ENCODE measurements at regions not wholly inside any gene's neighbourhood (a gene's known extent, or its start where the extent isn't known, plus 50 kb on each side); places are given as distances from the start of the nearest gene placed in this dataset.
"Not testable (repeated sequence)": the region's sequence is repeated elsewhere in the genome, so short reads cannot be mapped to it uniquely, and the experiment has no call there.

DNA sequence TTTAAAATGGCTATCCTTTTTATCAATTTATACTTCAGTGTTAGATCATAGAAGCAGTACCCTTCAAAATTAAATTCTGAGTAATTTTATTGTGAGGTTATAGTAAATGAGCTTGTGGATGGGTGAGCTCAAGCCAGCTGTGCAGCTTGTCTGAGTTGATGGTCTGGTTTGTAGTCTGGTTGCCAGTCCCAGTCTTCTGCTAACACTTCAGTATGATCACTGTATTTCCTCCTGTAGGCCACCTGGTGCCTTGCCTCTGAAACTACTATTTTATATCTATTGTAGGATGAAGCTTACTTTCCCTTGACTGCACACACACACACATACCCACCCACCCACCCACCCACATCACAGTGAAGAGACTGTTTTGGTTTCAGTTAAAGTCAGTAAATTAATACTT, 496.4 kb downstream of the PCNX1 start:
- DNase-seq, result peak; percentile 27 to 30

GRCh38 chr14:71405676-71406075, 498.4 kb downstream of the PCNX1 start:
- no peak for DNase-seq

DNA sequence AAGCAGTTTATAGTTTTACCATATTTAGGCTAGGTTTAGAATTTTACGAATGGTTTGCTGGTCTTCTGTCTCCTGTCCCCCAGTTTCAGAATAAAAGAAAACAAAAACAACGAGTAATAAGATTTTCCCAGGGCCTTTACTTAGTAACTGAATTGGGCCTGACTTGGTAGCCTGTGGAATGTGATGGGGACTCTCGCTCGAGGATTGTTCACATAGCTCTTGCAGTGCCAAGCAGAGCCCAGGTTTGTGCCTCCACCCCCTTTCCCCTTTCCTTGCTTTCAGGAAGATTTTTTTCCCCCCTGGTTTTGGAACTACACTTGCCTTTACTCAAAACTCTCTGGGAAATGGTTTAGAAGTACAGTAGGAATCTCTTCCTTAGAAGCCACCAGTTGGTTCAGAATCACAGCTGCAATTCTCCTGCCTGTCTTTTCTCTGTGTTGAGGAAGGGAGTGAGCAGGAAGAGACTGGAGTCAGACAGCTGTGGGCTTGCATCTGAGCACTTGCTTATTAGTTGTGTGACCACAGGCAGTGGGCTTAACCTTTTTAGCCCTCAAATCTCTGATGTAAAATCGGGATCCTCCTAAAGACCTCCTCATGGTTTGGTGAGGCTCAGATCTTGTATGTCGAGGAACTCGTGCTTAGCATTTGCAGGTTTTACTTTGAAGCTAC, 501.2 kb downstream of the PCNX1 start:
- no peak for DNase-seq

- no peak for DNase-seq
Observed at GRCh38 chr14:71410578-71411284, 503.5 kb downstream of the PCNX1 start.

DNA sequence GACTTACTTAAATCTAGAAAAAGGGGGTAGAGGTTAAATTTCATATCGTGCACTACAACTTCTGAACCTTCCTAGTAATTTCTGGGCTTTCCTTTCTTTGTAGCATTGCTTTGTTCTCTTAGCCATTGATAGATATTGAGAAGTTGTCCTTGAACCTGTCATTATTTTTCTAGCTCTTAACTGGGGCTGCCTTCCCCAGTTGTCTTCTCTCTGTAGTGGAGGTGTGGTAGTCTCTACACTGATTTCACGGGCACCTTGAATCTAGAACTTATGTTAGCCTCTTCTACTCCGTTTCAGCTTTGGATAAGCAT, 504.0 kb downstream of the PCNX1 start:
- no peak for DNase-seq

DNA sequence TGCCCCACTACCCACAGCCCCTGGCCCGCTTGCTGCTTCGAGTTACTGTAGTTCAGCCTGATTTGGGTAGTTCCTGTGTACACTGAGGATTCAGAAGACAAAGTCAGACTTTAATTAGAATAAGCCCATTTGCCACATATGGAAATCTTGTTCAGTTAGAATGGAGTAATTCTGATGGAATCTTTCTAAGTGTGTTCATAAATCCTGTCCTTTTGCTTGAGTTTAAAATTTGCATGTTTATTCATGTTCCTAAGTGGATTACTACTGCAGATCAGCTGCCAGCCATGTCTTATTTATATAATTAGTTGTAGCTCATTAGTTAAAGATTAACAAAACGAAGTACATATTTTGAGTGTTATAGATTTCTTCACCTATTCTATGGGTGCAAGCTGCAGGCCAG, 504.5 kb downstream of the PCNX1 start:
- DNase-seq, result no peak

DNA sequence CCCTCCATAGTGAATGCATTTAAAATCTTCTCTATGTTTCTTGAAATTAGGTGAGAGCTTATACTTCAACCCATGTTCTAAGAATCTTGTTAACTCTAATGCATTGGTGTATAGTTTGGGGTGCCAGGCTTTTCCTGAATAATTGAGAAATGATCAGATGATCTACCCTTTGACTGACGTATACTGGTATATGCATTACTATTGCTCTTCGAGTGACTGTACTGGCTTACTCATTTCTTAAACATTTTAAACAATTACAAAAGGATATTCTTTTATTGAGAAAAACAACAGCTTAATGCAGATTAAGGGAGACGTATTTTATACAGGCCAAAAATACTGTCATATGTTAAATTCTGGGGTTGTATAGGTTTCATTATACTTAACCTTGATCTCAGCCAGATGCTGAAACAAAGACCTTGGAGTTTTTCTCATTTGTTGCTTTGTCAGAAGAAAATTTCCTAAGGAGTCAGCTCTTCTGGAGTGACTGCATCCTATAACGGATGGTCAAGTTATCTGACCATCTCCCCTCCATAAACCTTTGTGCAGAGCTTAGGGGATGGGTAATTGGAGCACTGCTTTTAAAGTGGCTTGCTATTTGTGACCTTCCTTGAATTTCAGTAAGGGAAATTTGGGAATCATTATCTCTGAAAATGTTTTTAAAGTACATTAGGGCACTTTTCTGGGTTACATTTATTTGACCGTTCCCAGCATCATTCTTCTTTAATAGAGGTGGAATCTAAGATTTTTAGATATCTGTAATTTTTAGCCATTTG, 507.6 kb downstream of the PCNX1 start:
- DNase-seq, result no peak

DNA sequence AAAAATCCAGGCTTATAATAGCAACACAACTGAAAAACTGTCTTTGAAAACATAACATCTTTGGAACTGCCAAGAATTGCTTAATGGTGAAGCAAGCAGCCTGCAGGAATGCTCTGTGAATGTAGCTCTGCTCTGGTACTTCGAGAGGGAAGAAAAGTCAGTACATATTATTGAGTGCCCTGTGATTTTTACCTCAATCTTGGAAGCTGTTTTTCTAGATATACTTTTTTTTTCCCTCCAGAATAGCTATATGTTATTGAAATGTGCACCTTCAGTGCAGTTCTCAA, 508.1 kb downstream of the PCNX1 start:
- no peak for DNase-seq

- DNase-seq, result no peak
Observed at GRCh38 chr14:71416392-71416791, 509.1 kb downstream of the PCNX1 start.

DNA sequence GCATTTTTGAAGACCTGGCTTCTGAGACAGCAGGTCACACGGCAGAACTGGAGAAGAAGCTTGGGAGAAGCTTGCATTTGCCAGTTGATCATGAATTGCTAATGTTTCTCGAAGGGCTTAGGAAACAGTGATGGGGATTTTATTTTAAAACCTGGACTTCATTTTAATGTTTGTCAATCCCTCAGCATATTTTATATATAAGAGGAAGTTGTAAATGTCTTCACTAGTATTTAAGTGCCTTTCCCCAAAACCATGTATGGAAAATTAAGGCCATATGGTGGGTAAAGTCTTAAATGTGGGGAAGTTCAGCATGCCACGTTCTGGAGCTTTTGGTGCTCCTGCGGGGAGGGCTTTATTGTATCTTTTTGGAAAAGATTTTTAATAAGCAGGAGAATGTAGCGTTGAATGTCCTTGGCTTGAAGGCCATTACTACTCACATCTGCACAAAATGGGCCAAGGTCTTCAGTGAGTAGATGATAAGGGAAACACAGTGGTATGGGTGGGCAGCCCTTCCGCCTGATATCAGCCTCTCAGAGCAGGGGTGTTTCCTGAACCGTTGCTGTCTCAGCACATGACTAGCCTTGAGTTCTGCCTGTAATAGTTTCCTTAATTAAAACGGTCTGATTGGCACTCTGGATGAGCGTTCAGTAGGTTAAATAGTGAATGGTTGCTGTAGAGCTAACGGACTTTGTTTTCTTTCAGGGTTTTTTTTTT, 511.4 kb downstream of the PCNX1 start:
- DNase-seq, result no peak

DNA sequence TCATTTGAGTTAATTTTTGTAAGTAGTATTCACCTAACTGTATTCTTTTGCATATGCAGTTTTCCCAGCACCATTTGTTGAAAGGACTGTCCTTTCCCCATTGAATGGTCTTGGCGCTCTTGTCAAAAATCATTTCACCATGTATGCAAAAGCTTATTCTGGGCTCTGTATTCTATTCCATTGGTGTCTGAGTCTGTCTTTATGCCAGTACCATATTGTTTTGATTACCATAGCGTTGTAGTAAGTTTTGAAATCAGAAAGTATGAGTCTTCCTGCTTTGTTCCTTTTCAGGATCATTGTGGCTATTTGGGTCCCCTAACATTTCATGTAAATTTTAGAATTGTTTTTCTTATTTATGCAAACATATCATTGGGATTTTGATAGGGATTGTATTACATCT, 508.7 kb upstream of the RGS6 start:
- no peak for DNase-seq

- DNase-seq, result peak; percentile 59 to 65
Observed at GRCh38 chr14:71424941-71425340, 507.3 kb upstream of the RGS6 start.

DNA sequence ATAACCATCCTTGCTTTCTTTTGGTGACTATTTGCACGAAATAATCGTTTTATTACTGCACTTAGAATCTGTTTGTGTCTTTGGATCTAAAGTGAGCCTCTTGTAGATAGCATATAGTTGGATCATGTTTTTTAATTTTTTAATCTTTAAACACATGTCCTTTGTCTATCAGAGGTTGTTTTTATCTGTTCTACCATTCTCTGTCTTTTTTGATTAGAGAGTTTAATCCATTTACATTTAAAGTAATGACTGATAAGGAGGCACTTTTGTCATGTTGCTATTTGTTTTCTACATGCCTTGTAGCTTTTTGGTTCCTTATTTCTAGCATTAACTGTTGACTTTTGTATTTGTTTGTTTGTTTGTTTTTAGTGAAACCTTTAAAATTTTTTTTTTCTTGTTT, 506.2 kb upstream of the RGS6 start:
- DNase-seq, result no peak

DNA sequence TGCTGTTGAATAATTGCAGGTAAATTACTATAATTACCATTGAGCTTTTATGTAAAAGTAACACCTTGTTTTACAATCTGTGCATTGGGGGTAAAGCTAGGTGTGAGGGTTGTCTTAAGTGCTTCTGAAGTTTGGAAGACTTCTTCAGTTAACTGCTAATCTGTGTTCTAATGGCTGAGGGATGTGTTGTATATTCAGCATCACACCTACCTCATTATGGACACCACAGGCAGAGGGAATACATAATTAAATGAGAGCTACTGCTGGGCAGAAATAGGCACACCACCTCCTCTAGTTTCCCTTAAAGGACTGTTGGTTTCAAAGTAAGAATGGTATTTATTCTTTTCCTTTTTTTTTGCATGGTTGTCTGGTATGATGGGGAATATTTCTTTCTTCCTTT, 502.3 kb upstream of the RGS6 start:
- no peak for DNase-seq

- no peak for DNase-seq
Observed at GRCh38 chr14:71430321-71430677, 501.9 kb upstream of the RGS6 start.

DNA sequence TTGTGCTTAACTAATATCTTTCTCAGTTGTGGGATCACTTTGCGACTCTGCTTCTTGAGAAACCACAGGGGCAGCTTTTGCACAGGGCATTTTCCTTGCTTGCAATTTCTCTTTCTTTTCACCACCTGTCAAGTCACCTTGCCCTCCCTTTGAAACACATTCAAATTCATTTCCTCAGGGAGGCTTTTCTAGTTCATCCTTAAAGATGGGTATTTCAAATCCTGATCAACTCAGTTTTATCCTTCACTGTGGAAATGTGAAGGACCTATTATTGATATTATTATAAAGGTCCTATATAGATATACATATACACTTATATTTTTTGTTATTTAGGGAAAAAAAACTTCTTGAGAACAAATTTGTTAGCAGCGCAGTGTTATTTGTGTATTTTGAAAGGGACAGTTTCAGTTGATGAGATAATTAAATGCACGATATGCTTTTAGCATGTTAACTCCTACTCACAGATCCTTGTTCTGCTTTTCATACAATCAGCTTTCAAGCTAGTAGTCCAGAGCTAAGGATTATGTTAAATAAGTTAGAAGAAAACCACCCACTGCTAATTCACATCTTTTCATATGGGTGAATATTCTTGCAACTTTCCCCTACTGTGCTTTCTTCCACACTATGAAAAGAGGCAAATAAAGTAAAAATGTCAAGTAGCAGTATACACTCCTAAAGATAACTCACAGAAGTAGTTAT, 501.4 kb upstream of the RGS6 start:
- peak; percentile 45 to 54 for DNase-seq

DNA sequence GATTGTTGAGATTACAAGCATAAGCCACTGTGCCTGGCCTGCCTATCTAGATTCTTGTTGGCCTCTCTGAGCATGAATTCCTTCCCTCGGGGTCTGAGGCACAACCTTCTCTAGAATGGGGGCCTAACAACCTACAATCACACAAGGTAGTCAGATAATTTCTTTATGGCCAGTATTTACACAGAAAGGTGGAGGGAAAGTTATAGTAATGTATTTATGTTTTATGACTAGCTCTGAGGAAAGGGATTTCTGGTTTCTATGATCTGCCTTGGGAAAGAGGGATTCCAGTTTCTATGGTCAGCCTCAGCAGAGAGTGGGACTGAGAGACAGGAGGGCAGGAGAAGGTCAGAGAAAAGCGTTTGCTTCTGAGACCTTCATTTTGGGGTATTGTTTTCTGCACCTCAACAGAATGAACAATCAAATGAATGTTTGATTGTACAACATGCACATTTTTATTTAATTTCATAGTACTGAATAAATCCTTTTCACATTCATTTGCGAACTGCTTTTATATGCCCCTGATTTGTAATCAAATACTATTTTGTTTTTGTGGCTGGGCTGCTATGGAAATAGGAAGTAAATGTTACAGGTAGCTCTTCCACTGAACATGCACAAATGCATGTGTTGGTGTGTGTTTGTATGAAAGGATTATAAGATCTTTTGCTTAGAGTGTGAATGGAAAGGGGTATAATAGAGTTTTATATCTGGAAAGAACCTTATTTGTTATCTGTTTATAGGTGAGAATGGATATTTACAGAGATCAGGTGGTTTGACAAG, 499.7 kb upstream of the RGS6 start:
- DNase-seq, result no peak

GRCh38 chr14:71433303-71433702, 498.9 kb upstream of the RGS6 start:
- DNase-seq, result no peak

DNA sequence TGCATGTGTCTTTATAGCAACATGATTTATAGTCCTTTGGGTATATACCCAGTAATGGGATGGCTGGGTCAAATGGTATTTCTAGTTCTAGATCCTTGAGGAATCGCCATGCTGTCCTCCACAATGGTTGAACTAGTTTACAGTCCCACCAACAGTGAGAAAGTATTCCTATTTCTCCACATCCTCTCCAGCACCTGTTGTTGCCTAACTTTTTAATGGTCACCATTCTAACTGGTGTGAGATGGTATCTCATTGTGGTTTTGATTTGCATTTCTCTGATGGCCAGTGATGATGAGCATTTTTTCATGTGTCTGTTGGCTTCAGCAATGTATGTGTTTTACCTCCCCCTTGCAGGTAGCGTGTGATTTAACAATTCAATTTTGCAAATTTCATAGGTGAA, 496.6 kb upstream of the RGS6 start:
- DNase-seq, result not testable (repeated sequence)

DNA sequence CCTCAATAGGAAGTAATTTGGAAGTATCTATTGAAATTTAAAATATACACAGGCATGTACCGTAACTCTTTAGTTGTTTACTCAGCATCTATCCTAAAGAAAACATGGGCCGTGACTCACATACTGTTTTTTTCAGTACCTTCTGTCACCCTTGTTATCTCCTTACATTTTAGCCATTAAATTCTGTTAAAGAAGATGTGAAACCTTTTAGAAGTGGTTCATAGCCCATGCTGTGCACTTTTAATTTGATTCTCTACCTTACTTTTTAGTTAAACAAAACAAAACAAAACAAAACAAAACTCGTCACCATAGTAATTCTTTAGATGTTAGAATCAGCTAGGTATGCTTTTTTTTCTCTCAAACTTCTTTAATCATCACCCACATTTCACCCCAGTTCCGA, 494.4 kb upstream of the RGS6 start:
- no peak for DNase-seq

DNA sequence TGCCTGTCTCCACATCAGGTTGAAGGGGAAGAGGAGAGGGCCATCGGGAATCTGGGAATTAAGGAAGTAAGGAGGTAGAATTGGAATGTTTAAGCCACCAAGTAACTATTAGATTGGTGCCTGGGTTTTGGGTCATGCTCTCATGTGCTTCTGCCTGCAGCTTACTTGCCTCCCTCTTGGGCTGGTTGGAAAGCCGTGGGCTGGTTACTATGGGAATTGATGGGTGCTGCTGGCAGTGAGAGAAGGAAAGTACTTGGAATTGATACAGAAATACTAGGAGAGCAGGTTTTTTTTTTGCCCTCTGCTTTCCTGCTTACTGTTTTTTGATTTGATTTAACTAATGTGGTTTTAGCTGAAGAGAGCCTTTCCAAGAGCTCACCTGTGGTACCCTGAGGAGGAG, 493.5 kb upstream of the RGS6 start:
- no peak for DNase-seq

DNA sequence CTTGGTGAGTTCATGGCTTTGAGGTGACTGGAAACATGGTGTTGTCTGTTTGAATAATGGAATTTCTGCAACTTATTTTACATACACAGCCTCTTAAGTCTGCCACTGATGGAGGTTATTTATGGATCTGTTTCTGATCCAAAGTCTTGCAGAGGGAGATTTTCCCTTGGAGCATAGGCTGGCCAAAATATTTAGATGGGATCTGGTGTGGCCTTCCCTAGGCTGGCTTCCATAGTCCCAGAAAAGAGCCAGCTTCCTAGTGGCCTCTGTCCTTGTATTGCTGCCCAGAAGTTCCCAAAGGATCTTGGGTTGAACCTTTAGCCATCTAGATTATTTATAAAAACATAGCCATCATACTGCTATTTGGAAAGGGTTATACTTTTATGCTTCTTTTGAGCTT, 491.1 kb upstream of the RGS6 start:
- no peak for DNase-seq

Measured in inflammatory macrophage treated with lipopolysaccharide for 1 hour (primary cell).